ENCODE measurements at regions not wholly inside any gene's neighbourhood (a gene's known extent, or its start where the extent isn't known, plus 50 kb on each side); places are given as distances from the start of the nearest gene placed in this dataset.

- H3K4me3 ChIP-seq (ENCODE audit: control insufficient read depth in 2 of 3, extremely low read depth in 1 of 3, insufficient read depth in 2 of 3, low read depth in 1 of 3, low read length in 3 of 3): no peak overlapping the region
- dilution Hi-C loops (cut with MboI; ENCODE audit: extremely low pct_ligation_motif_present, low sequenced_read_pairs): no loop called here
- FAIRE-seq (no peak), DNase-seq (ENCODE audit: low read depth, low spot score) (no peak)
- H3K27ac ChIP-seq (ENCODE audit: control insufficient read depth, insufficient read depth, low read length): no peak overlapping the region
- H3K9me1 ChIP-seq (ENCODE audit: control insufficient read depth, extremely low read depth, insufficient read depth, low read length): no peaks in the 10 kb centered on the region
- TF ChIP-seq CTCF (optimal IDR thresholded peaks at IDR 0.05 in 1 of 3, IDR thresholded peaks at IDR 0.05 in 1 of 3, conservative IDR thresholded peaks at IDR 0.05 in 1 of 3; ENCODE audit: extremely low read depth in 1 of 3, insufficient read depth in 2 of 3, low read length in 3 of 3) (no peak), EZH2 (IDR thresholded peaks at IDR 0.05; ENCODE audit: low read length) (no peak)
- H3K27me3 ChIP-seq (ENCODE audit: control insufficient read depth, extremely low read depth, insufficient read depth, low read length): peaks cover 4% of the 10 kb centered on the region
- H4K20me1 ChIP-seq (ENCODE audit: control insufficient read depth, extremely low read depth, insufficient read depth, low read length): no peaks in the 10 kb centered on the region
- no peak overlapping the region for H2AFZ ChIP-seq (ENCODE audit: control insufficient read depth, low read length)
- no peaks in the 10 kb centered on the region for H3K4me1 ChIP-seq (ENCODE audit: control insufficient read depth, extremely low read depth, insufficient read depth, low read length)
- no peak overlapping the region for H3K9ac ChIP-seq (ENCODE audit: control insufficient read depth, extremely low read depth, insufficient read depth, low read length)
- H3K4me2 ChIP-seq (ENCODE audit: control insufficient read depth, extremely low read depth, insufficient read depth, low read depth, low read length): no peak overlapping the region
- no peaks in the 10 kb centered on the region for H3K9me3 ChIP-seq (ENCODE audit: control insufficient read depth, low read depth, low read length)
- H3K36me3 ChIP-seq (ENCODE audit: control insufficient read depth in 2 of 2, extremely low read depth in 1 of 2, insufficient read depth in 2 of 2, low read length in 2 of 2): no peaks in the 10 kb centered on the region
- H3K79me2 ChIP-seq (ENCODE audit: control insufficient read depth, insufficient read depth, low read length): no peaks in the 10 kb centered on the region
Observed at GRCh38 chr3:102576651-102577050, 141.8 kb downstream of the ZPLD1 start.

DNA sequence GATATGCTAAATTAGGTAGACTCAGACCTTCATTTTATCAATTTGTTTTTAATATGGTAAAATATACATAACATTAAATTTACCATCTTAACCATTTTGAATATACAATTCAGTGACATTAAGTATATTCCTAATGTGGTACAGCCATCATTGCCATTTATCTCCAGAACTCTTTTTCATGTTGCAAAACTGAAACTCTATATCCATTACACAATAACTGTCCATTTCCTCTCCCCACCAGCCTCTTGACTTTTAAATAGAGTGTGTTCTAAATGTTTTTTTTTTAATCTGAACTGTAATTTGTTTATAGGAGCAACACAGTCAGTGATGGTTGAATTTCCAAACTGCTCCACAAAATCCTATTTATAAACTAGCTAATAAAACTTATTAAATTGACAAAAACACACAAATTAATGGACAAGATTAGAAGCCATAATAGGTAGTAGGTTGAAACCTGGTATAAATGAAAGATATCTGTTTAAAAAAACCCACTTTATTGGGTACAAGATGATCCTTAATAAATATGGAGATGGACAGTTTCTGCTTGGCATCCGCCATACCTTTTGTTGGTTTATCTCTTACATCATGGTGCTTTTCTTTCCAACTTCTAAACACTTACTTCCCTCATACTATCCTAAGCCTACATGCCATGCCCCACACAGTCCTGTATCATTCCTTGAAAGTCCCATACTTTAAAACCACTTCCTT, 142.4 kb downstream of the ZPLD1 start:
- TF ChIP-seq EZH2 (IDR thresholded peaks at IDR 0.05; ENCODE audit: low read length): no peak
- TF ChIP-seq CTCF (optimal IDR thresholded peaks at IDR 0.05 in 1 of 3, IDR thresholded peaks at IDR 0.05 in 1 of 3, conservative IDR thresholded peaks at IDR 0.05 in 1 of 3; ENCODE audit: extremely low read depth in 1 of 3, insufficient read depth in 2 of 3, low read length in 3 of 3): no peak
- Histone ChIP-seq H3K9me3 (ENCODE audit: control insufficient read depth, low read depth, low read length) (no peaks in the 10 kb centered on the region), H4K20me1 (ENCODE audit: control insufficient read depth, extremely low read depth, insufficient read depth, low read length) (no peaks in the 10 kb centered on the region), H3K9me1 (ENCODE audit: control insufficient read depth, extremely low read depth, insufficient read depth, low read length) (no peaks in the 10 kb centered on the region), H2AFZ (ENCODE audit: control insufficient read depth, low read length) (no peak overlapping the region), H3K4me1 (ENCODE audit: control insufficient read depth, extremely low read depth, insufficient read depth, low read length) (no peaks in the 10 kb centered on the region), H3K9ac (ENCODE audit: control insufficient read depth, extremely low read depth, insufficient read depth, low read length) (no peak overlapping the region), H3K36me3 (ENCODE audit: control insufficient read depth in 2 of 2, extremely low read depth in 1 of 2, insufficient read depth in 2 of 2, low read length in 2 of 2) (no peaks in the 10 kb centered on the region), H3K27ac (ENCODE audit: control insufficient read depth, insufficient read depth, low read length) (no peak overlapping the region), H3K4me3 (ENCODE audit: control insufficient read depth in 2 of 3, extremely low read depth in 1 of 3, insufficient read depth in 2 of 3, low read depth in 1 of 3, low read length in 3 of 3) (no peak overlapping the region), H3K4me2 (ENCODE audit: control insufficient read depth, extremely low read depth, insufficient read depth, low read depth, low read length) (no peak overlapping the region), H3K79me2 (ENCODE audit: control insufficient read depth, insufficient read depth, low read length) (no peaks in the 10 kb centered on the region), H3K27me3 (ENCODE audit: control insufficient read depth, extremely low read depth, insufficient read depth, low read length) (peaks cover 4% of the 10 kb centered on the region)
- FAIRE-seq (no peak), DNase-seq (ENCODE audit: low read depth, low spot score) (no peak)
- dilution Hi-C loops (cut with MboI; ENCODE audit: extremely low pct_ligation_motif_present, low sequenced_read_pairs): no loop called here
